Effector CD4-positive, alpha-beta T cell (primary cell): ENCODE measurements at regions not wholly inside any gene's neighbourhood (a gene's known extent, or its start where the extent isn't known, plus 50 kb on each side); places are given as distances from the start of the nearest gene placed in this dataset.
"Not testable (repeated sequence)": the region's sequence is repeated elsewhere in the genome, so short reads cannot be mapped to it uniquely, and the experiment has no call there.

Experiments used
- DNase-seq: peaks from one replicate; pipeline ENCODE4 v3.0.0-alpha.2; 2020

DNA sequence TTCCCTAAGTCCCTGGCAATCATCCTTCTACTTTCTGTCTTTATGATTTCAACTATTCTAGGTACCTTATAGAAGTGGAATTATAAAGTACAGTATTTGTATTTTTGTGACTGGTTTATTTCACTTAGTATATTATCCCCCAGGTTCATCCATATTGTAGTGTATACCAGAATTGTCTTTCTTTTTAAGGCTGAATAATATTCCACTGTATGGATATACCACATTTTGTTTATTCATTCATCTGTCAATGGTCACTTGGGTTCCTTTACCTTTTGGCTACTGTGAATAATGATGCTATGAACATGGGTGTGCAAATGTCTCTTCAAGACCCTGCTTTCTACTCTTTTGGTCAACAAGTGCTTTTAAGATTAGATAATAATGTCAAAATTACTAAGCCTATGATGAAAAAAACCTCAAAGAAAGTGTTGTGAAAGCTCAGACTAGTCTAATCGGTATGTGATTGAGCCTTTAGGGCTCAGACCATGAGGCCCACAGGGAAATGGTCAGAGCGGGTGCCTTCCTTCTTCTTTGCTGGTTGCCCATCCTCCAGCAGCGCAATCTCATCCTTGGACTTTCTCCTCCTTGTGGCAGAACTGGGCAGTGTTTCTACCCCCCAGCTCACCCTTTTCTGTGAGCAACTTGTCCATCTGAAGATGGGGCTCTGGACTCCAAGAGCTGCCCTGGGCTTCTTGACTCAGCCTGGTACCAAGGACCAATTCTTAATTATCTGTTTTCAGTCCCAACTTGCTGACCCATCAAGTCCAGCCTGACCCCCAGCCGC, 105.4 kb downstream of the TTC8 start:
- DNase-seq = no peak

- DNase-seq = no peak
Measured at GRCh38 chr14:88931321-88932110, 107.1 kb downstream of the TTC8 start.

DNA sequence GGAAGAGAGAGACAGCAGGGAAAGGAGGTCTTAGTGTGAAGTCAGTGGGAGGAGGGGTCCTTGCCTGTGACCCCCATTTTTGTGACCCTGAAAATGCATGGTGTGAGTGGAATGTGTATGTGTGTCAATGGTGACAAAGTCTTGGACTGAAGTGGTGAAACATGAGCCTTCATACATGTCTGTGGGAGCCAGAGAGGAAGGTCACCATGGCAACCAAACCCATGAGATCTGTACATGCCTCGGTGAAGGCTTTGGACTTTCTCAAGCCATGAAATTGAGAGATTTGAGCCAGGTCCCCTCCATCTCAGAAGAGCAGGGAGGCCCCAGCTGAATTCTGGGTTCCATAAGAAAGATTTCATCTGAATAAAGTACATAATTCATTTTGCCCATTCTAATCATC, 108.7 kb downstream of the TTC8 start:
- no peak for DNase-seq

- no peak for DNase-seq
Measured at GRCh38 chr14:88934351-88934806, 109.9 kb downstream of the TTC8 start.

GRCh38 chr14:88935083-88935482, 110.6 kb downstream of the TTC8 start:
- no peak for DNase-seq

DNA sequence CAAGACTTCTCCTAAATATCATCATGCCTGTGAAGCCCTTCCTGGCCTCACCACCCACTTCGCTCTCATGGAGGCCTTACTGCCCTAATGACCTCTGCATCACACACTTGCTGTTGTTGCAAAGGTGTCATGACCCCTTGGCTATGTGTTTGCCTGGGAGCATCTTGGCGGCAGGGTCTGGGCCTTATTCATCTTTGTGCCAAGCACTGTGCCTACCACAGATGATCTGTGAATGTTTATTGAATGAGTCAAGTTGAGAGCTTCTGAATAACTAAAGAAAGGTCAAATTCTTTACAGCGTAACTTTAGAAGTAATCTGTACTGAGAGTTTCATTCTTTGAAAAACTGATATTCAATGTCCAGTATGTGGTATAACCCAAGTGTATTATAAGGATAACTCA, 113.3 kb downstream of the TTC8 start:
- DNase-seq = no peak

DNA sequence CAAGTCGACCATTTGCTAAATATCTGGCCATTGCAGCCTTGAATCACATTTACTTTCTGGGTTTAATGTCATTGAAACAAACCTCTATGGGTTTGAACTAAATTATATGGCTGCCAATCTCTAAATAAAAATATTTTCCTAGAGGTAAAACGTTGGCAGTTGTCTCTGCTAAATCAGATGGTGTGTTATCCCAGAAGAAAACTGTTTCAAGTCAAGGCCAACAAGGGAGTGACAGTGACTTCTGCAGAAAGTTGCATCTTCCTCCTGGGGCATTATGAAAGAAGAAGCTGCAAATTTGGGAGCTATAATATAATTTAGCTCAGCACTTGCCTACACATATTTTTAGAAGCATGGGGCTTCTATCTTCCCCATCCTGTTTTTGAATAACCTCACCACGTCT, 116.2 kb downstream of the TTC8 start:
- DNase-seq = no peak

DNA sequence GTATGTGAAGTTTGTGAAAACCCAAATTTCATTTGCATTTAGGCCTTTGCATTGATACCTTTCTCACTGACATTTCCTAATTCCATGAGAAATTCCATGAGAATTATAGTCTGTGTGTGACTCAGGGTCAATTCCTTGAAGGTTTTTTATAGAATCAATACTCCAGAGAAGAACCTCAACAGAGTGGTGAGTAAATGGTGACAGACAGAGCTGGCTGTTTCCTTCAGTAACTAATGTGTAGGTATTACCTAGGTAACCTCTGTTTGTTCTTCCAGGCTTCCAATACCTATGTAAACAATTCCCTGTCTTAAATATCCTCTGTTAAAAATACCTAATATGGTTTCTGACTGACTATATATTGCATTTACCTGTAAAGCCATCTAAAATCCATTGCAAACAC, 117.0 kb downstream of the TTC8 start:
- DNase-seq = no peak

GRCh38 chr14:88947646-88948598, 123.5 kb downstream of the TTC8 start:
- DNase-seq = no peak

- DNase-seq = no peak
Measured at GRCh38 chr14:88950069-88950468, 125.6 kb downstream of the TTC8 start.

DNA sequence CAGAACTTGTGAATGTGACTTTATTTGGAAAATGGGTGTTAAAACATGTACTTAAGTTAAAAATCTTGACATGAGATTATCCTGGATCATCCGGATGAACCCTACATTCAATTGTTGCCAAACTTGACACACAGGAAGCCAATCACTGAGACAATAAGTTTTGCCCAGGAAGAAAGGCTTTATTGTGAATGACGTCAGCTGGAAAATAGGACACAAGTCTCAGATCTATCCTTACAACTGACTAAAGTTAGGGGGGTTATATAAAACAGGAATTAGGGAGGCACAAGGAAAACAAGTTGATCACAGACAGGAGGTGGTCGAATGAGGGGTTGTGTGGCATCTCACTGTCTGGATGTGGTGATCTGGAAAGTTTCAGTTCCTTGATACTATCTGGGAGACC, 126.9 kb downstream of the TTC8 start:
- no peak for DNase-seq

DNA sequence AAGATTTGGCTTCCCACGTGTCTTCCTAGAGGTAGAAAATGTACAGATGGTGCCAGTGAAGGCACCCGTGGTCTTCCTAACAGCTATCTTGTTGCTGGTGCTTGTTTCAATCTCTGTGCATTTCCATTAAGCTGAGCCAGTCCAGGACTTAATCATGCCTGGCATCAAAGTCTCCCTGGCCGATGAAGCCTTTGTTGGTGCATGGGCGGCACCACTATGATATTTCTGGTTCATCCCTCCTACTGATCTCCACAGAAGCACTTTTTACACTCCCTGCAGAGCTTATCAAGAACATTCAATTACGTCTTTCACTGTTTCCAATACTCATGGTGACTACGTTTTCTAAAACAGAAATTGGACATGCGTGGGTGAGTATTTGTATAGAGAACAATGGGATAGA, 128.4 kb downstream of the TTC8 start:
- no peak for DNase-seq

DNA sequence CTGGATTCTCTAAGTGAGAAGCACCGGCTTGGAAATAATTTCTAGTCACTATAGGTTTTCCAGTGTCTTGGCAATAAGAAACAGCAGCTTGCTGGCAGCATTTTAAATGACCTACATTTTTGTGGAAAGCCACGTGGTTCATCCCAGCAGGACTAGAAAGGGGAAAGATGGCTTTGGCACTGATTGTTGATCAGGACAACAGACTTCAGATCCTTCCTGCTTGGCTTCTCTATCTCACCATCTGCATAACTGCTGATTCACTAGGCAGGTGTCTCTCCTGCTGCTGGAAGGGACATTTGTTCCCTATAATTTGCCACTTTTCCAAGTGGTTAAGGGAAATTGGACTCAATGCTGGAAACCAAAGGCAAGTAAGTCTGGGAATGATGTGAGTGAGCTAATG, 131.0 kb downstream of the TTC8 start:
- DNase-seq = no peak

DNA sequence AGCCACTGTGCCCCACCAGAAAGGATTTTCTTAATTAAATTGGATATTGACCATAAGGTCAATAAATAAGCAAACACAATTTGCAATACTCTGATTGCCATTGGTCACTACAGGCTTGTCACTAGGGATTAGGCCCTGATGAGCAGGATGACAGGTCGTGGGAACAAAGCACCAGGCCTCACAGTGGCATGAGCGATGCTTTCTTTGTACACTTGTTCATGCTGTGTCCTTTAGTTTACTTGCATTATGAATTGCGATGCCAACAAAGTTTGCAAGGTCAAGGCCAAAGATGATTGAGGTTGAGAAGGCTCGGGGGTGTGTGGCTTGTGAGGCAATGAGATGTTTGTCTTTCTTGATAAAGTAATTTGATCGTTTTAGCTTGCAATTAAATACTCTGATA, 136.0 kb downstream of the TTC8 start:
- no peak for DNase-seq

GRCh38 chr14:88961214-88961613, 136.8 kb downstream of the TTC8 start:
- no peak for DNase-seq

DNA sequence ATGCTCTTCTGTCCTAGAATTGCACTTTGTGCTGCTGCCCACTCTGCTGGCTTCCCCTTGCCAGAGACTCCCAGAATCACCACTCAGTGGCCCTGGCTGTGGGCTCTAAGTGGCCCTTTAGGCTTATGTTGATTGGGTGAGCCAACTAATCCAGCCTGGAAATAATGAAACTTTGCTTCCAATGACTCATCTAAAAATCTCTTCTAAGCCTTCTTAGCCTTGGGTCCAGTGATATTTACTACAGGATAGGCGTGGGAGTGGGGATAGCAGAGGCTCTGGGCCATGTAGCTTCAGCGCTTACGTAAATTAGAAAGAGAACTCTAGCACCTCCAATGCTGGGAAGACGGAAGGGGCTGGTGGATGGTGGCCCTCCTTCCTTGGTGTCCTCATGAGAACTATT, 137.9 kb downstream of the TTC8 start:
- DNase-seq = no peak

GRCh38 chr14:88967299-88967698, 142.8 kb downstream of the TTC8 start:
- DNase-seq = no peak

- no peak for DNase-seq
Measured at GRCh38 chr14:88975043-88975830, 150.8 kb downstream of the TTC8 start.

- no peak for DNase-seq
Measured at GRCh38 chr14:88975926-88976325, 151.5 kb downstream of the TTC8 start.

GRCh38 chr14:88980907-88981306, 156.5 kb downstream of the TTC8 start:
- not testable (repeated sequence) for DNase-seq

DNA sequence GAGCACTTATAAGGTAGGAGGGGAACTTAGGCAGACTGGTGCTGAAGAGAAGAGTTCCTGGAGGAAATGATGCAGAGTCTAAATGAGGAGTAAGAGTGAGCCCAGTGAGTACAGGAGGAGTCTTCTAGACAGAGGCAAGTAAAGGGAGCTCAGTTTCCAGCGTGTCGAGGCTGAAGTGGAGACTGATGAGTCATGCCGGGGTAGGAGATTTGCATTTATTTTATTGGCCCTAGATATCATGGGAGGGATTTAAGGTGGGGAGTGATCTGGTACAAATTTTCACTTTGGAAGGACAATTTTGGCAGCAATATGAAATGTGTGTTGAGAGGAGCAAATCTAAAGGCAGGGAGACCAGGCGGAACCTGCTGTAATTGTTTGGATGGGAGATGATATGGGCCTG, 157.5 kb downstream of the TTC8 start:
- DNase-seq = no peak

- DNase-seq = no peak
Measured at GRCh38 chr14:88983755-88984154, 159.3 kb downstream of the TTC8 start.
